ENCODE measurements at regions not wholly inside any gene's neighbourhood (a gene's known extent, or its start where the extent isn't known, plus 50 kb on each side); places are given as distances from the start of the nearest gene placed in this dataset.
A peak's percentile ranks its signal among the peaks of the same experiment; 100 is the strongest.

GRCh38 chr2:12284487-12284886, 432.2 kb upstream of the TRIB2 start:
- DNase-seq (ENCODE audit: low spot score): no peak

- no peak for DNase-seq (ENCODE audit: low spot score)
These were observed 430.4 kb upstream of the TRIB2 start for GRCh38 chr2:12286347-12286746.

GRCh38 chr2:12287220-12287751, 429.4 kb upstream of the TRIB2 start:
- no peak for DNase-seq (ENCODE audit: low spot score)

GRCh38 chr2:12288048-12288447, 428.7 kb upstream of the TRIB2 start:
- no peak for DNase-seq (ENCODE audit: low spot score)

GRCh38 chr2:12289120-12289802, 427.5 kb upstream of the TRIB2 start:
- DNase-seq (ENCODE audit: low spot score): no peak

GRCh38 chr2:12291303-12291702, 425.4 kb upstream of the TRIB2 start:
- DNase-seq (ENCODE audit: low spot score): no peak

- no peak for DNase-seq (ENCODE audit: low spot score)
These were observed 422.9 kb upstream of the TRIB2 start for GRCh38 chr2:12293874-12294273.

GRCh38 chr2:12295856-12296519, 420.7 kb upstream of the TRIB2 start:
- no peak for DNase-seq (ENCODE audit: low spot score)

GRCh38 chr2:12296915-12297314, 419.8 kb upstream of the TRIB2 start:
- no peak for DNase-seq (ENCODE audit: low spot score)

GRCh38 chr2:12298352-12298751, 418.4 kb upstream of the TRIB2 start:
- DNase-seq (ENCODE audit: low spot score): no peak

GRCh38 chr2:12299431-12299830, 417.3 kb upstream of the TRIB2 start:
- DNase-seq (ENCODE audit: low spot score): no peak

GRCh38 chr2:12300019-12300602, 416.6 kb upstream of the TRIB2 start:
- DNase-seq (ENCODE audit: low spot score): no peak

- DNase-seq (ENCODE audit: low spot score): no peak
These were observed 415.8 kb upstream of the TRIB2 start for GRCh38 chr2:12300927-12301326.

- DNase-seq (ENCODE audit: low spot score): peak; percentile 42
These were observed 414.6 kb upstream of the TRIB2 start for GRCh38 chr2:12302140-12302539.

GRCh38 chr2:12302691-12303090, 414.0 kb upstream of the TRIB2 start:
- DNase-seq (ENCODE audit: low spot score): no peak

- DNase-seq (ENCODE audit: low spot score): no peak
These were observed 413.3 kb upstream of the TRIB2 start for GRCh38 chr2:12303181-12304030.

- DNase-seq (ENCODE audit: low spot score): no peak
These were observed 412.1 kb upstream of the TRIB2 start for GRCh38 chr2:12304564-12305171.

- no peak for DNase-seq (ENCODE audit: low spot score)
These were observed 410.8 kb upstream of the TRIB2 start for GRCh38 chr2:12305931-12306330.

GRCh38 chr2:12310399-12310798, 406.3 kb upstream of the TRIB2 start:
- DNase-seq (ENCODE audit: low spot score): no peak

GRCh38 chr2:12313445-12314126, 403.1 kb upstream of the TRIB2 start:
- DNase-seq (ENCODE audit: low spot score): no peak

- DNase-seq (ENCODE audit: low spot score): no peak
These were observed 402.5 kb upstream of the TRIB2 start for GRCh38 chr2:12314127-12314760.
